OCI-LY1 (cell line): ENCODE measurements at regions not wholly inside any gene's neighbourhood (a gene's known extent, or its start where the extent isn't known, plus 50 kb on each side); places are given as distances from the start of the nearest gene placed in this dataset.

Source experiments
- EZH2 ChIP-seq: fragments of 200-600 bp; sonication (generic), shearing (Covaris generic); IDR thresholded peaks from 2 replicates; pipeline ENCODE4 v1.8.0; 2017; ENCODE audit warnings: borderline replicate concordance, mixed run types, mild to moderate bottlenecking, antibody characterized with exemption, low read length, moderate library complexity, mixed read lengths
- TF ChIP-seq, protein P1 (sequence below): fragments of 200-600 bp; sonication (generic), shearing (Covaris generic); IDR thresholded peaks from 2 replicates; pipeline ENCODE4 v1.5.1; 2017; ENCODE audit warnings: mild to moderate bottlenecking, antibody characterized with exemption, low read length, moderate library complexity, mixed read lengths

DNA sequence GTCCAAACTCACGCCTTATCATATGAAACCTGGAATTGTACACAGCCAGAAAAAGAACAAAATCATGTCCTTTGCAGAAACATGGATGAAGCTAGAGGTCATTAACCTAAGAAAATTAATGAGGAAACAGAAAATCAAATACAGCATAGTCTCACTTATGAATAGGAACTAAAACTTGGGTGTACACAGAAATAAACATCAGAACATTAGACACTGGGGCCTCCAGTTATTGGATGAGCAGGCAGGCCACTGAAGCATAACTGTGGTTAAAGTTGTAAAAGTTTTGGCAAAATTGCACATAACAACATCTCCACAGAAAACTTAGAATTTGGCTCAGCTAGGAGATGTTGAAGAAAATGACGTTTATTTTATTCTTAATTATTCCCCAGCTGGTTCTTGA lies 101.4 kb upstream of the RBMY1J start:
- TF ChIP-seq, protein P1, sequence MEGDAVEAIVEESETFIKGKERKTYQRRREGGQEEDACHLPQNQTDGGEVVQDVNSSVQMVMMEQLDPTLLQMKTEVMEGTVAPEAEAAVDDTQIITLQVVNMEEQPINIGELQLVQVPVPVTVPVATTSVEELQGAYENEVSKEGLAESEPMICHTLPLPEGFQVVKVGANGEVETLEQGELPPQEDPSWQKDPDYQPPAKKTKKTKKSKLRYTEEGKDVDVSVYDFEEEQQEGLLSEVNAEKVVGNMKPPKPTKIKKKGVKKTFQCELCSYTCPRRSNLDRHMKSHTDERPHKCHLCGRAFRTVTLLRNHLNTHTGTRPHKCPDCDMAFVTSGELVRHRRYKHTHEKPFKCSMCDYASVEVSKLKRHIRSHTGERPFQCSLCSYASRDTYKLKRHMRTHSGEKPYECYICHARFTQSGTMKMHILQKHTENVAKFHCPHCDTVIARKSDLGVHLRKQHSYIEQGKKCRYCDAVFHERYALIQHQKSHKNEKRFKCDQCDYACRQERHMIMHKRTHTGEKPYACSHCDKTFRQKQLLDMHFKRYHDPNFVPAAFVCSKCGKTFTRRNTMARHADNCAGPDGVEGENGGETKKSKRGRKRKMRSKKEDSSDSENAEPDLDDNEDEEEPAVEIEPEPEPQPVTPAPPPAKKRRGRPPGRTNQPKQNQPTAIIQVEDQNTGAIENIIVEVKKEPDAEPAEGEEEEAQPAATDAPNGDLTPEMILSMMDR, result no peak
- no peak for TF ChIP-seq EZH2
